ENCODE measurements at regions not wholly inside any gene's neighbourhood (a gene's known extent, or its start where the extent isn't known, plus 50 kb on each side); places are given as distances from the start of the nearest gene placed in this dataset.

- no peaks in the 10 kb centered on the region for H3K36me3 ChIP-seq
Measured at GRCh38 chr5:149441986-149442385, 62.9 kb upstream of the IL17B start.

DNA sequence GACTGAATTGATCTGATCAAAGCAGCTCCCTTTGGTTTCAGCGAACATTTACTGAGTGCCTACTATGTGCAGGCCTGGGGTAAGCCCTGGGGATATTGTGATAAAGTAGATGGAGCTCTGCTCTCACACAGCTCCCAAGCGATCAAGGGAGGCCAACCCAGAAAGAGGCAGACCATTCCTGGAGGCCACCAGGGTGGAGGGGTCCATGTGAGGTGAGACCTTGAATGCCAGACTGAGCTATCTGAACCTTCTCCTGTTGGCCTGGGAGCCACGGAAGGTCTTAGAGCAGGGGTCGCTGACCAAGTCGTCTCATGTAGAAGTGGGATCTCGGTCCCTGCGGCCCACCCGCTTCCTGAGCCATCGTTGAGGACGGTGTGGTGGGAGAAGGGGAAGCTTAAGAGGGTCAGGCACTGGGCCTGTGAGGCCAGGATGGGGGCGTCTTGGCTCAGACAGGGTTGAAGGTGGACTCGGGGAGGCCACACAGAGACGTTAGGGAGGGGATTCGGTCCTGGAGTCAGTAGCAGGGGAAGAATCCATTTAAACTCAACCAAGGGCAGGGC, 62.2 kb upstream of the IL17B start:
- H3K27me3 ChIP-seq (replicated peaks; ENCODE audit: insufficient read depth): no peaks in the 10 kb centered on the region
- peak overlapping the region in 1 of 2 donors; percentile 86 for H3K27ac ChIP-seq
- no peak for TF ChIP-seq POLR2AphosphoS5 (IDR thresholded peaks at IDR 0.05)
- no peak for TF ChIP-seq POLR2A (IDR thresholded peaks at IDR 0.05)
- TF ChIP-seq, protein P1, sequence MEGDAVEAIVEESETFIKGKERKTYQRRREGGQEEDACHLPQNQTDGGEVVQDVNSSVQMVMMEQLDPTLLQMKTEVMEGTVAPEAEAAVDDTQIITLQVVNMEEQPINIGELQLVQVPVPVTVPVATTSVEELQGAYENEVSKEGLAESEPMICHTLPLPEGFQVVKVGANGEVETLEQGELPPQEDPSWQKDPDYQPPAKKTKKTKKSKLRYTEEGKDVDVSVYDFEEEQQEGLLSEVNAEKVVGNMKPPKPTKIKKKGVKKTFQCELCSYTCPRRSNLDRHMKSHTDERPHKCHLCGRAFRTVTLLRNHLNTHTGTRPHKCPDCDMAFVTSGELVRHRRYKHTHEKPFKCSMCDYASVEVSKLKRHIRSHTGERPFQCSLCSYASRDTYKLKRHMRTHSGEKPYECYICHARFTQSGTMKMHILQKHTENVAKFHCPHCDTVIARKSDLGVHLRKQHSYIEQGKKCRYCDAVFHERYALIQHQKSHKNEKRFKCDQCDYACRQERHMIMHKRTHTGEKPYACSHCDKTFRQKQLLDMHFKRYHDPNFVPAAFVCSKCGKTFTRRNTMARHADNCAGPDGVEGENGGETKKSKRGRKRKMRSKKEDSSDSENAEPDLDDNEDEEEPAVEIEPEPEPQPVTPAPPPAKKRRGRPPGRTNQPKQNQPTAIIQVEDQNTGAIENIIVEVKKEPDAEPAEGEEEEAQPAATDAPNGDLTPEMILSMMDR (IDR thresholded peaks at IDR 0.05): no peak
- peaks cover 12% of the 10 kb centered on the region for H3K4me1 ChIP-seq (replicated peaks)
- H3K4me3 ChIP-seq: no peak overlapping the region
- H3K36me3 ChIP-seq: no peaks in the 10 kb centered on the region
- H3K9me3 ChIP-seq: no peaks in the 10 kb centered on the region
- WGBS: 86% methylated on average over 14 of the region's 14 CpGs
- intact Hi-C loops (cut with DNase I): loop anchor here (5.0 kb wide), 2 partner anchors 74 to 176 kb away; no protein-coding TSS in a partner anchor
- no peak for DNase-seq (ENCODE audit: low spot score)

More at GRCh38 chr5:149441986-149442385, 62.9 kb upstream of the IL17B start:
- intact Hi-C loops (cut with DNase I): loop anchor here (2.0 to 5.0 kb wide), 3 partner anchors 75 to 175 kb away; partner anchors contain the start of gene CSNK1A1
- peaks cover 5% of the 10 kb centered on the region for H3K4me1 ChIP-seq (replicated peaks)
- 77% methylated on average over 15 of the region's 15 CpGs for WGBS
- peak overlapping the region in 1 of 2 donors; percentile 86 for H3K27ac ChIP-seq
- TF ChIP-seq POLR2A (IDR thresholded peaks at IDR 0.05) (no peak), POLR2AphosphoS5 (IDR thresholded peaks at IDR 0.05) (no peak)
- TF ChIP-seq, protein P1 (IDR thresholded peaks at IDR 0.05): no peak
- no peaks in the 10 kb centered on the region for H3K9me3 ChIP-seq
- no peak for DNase-seq (ENCODE audit: low spot score)
- no peaks in the 10 kb centered on the region for H3K27me3 ChIP-seq (replicated peaks; ENCODE audit: insufficient read depth)
- H3K4me3 ChIP-seq: no peak overlapping the region

GRCh38 chr5:149439899-149440542, 60.9 kb upstream of the IL17B start:
- intact Hi-C loops (cut with DNase I): loop anchor here (5.0 kb wide), 2 partner anchors 73 to 177 kb away; no protein-coding TSS in a partner anchor
- TF ChIP-seq POLR2A (IDR thresholded peaks at IDR 0.05): no peak
- peak; percentile 92 for TF ChIP-seq POLR2AphosphoS5 (IDR thresholded peaks at IDR 0.05)
- TF ChIP-seq, protein P1 (IDR thresholded peaks at IDR 0.05): peak; percentile 22 to 83 (median 66)

GRCh38 chr5:149438711-149439132, 59.6 kb upstream of the IL17B start:
- no peak overlapping the region for H3K4me3 ChIP-seq
- H3K4me1 ChIP-seq (replicated peaks): peaks cover 13% of the 10 kb centered on the region
- peak overlapping the region; percentile 75 to 86 for H3K27ac ChIP-seq
- no peaks in the 10 kb centered on the region for H3K9me3 ChIP-seq
- intact Hi-C loops (cut with DNase I): no loop called here
- H3K27me3 ChIP-seq (replicated peaks; ENCODE audit: insufficient read depth): no peaks in the 10 kb centered on the region
- H3K36me3 ChIP-seq: no peaks in the 10 kb centered on the region
- WGBS: 52% methylated on average over 1 of the region's 1 CpG
- DNase-seq (ENCODE audit: low spot score): no peak
- TF ChIP-seq POLR2A (IDR thresholded peaks at IDR 0.05): no peak
- TF ChIP-seq POLR2AphosphoS5 (IDR thresholded peaks at IDR 0.05): peak; percentile 6
- TF ChIP-seq, protein P1 (IDR thresholded peaks at IDR 0.05): no peak

More at GRCh38 chr5:149439899-149440542, 60.9 kb upstream of the IL17B start:
- 41% methylated on average over 8 of the region's 8 CpGs for WGBS
- no peaks in the 10 kb centered on the region for H3K36me3 ChIP-seq
- no peak overlapping the region for H3K4me3 ChIP-seq
- H3K4me1 ChIP-seq (replicated peaks): peaks cover 13% of the 10 kb centered on the region
- H3K9me3 ChIP-seq: no peaks in the 10 kb centered on the region
- peak; percentile 91 for DNase-seq (ENCODE audit: low spot score)
- peak overlapping the region; percentile 75 to 86 for H3K27ac ChIP-seq
- H3K27me3 ChIP-seq (replicated peaks; ENCODE audit: insufficient read depth): no peaks in the 10 kb centered on the region

All from prostate gland (tissue), 2 donors.